ENCODE measurements at regions not wholly inside any gene's neighbourhood (a gene's known extent, or its start where the extent isn't known, plus 50 kb on each side); places are given as distances from the start of the nearest gene placed in this dataset.
"Not testable (repeated sequence)": the region's sequence is repeated elsewhere in the genome, so short reads cannot be mapped to it uniquely, and the experiment has no call there.

GRCh38 chr2:38461470-38461869, 84.4 kb upstream of the ATL2 start:
- DNase-seq (ENCODE audit: low spot score), result no peak
- POLR2A ChIA-PET (ENCODE audit: low non-redundant PET), result no interaction called here
- CTCF ChIA-PET, result no interaction called here
- peak overlapping the region; percentile 87 for H3K27ac ChIP-seq
- TF ChIP-seq CTCF (conservative IDR thresholded peaks at IDR 0.05; ENCODE audit: low read depth), result no peak

GRCh38 chr2:38460313-38460712, 83.2 kb upstream of the ATL2 start:
- DNase-seq (ENCODE audit: low spot score), result no peak
- ChIA-PET CTCF (no interaction called here), POLR2A (ENCODE audit: low non-redundant PET) (no interaction called here)
- TF ChIP-seq CTCF (conservative IDR thresholded peaks at IDR 0.05; ENCODE audit: low read depth), result no peak
- no peak overlapping the region for H3K27ac ChIP-seq

DNA sequence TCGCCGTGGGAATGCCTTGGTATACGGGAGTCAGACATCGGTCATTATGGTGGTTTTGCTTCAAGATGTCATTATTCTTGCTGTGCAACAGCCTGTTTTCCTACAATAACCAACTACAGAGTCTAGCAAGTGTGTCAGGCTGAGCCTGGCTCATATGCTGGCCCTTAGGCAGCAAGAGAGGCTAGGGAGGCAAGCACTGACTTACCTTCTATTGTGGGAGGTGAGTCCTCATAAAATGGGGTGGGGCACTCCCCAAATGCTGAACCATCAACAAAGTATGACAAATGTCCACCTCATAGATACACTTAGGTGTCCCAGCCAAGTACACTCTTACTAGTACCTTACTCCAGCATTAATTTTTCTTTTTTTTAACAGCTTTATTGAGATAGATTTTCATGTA, 77.0 kb upstream of the ATL2 start:
- no peak overlapping the region for H3K27ac ChIP-seq
- ChIA-PET CTCF (interaction anchor here (1.5 kb wide), 1 partner anchor 11 kb away, joined by 6 read pairs; no protein-coding TSS in a partner anchor), POLR2A (ENCODE audit: low non-redundant PET) (no interaction called here)
- DNase-seq (ENCODE audit: low spot score), result peak; percentile 42
- no peak for TF ChIP-seq CTCF (conservative IDR thresholded peaks at IDR 0.05; ENCODE audit: low read depth)

GRCh38 chr2:38451778-38452177, 74.7 kb upstream of the ATL2 start:
- POLR2A ChIA-PET (ENCODE audit: low non-redundant PET); DNase-seq (ENCODE audit: low spot score); H3K27ac ChIP-seq: not testable (repeated sequence)
- CTCF ChIA-PET, result interaction anchor here (0.7 to 1.2 kb wide), 2 partner anchors 12 to 237 kb away, joined by 3 to 7 read pairs; no protein-coding TSS in a partner anchor

DNA sequence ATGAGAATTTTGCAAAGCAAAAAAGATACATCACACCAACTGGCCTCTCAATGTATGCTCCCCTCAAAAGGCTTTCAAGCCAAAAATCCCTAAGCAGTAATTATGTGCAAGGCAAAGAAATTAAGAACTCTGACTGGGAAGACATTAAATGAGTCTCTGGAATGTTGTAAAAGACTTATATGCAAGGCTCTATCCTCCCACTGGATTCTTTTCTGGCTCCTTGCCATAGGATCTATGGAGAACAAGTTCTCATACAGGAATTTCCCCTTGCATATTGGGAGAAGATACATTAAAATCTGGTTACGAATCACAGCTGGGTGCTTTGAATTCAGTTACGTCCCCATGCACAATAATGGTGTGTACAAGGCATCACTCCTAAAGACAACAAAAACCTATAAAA, 73.4 kb upstream of the ATL2 start:
- no peak overlapping the region for H3K27ac ChIP-seq
- POLR2A ChIA-PET (ENCODE audit: low non-redundant PET), result no interaction called here
- CTCF ChIA-PET, result interaction anchor here (1.2 kb wide), 1 partner anchor 13 kb away, joined by 7 read pairs; no protein-coding TSS in a partner anchor
- no peak for TF ChIP-seq CTCF (conservative IDR thresholded peaks at IDR 0.05; ENCODE audit: low read depth)
- DNase-seq (ENCODE audit: low spot score), result no peak

- POLR2A ChIA-PET (ENCODE audit: low non-redundant PET), result no interaction called here
- CTCF ChIA-PET, result interaction anchor here (0.5 kb wide), 2 partner anchors 216 to 975 kb away, joined by 3 read pairs; no protein-coding TSS in a partner anchor
- H3K27ac ChIP-seq, result no peak overlapping the region
- TF ChIP-seq CTCF (conservative IDR thresholded peaks at IDR 0.05; ENCODE audit: low read depth), result no peak
- no peak for DNase-seq (ENCODE audit: low spot score)
These were observed 71.8 kb upstream of the ATL2 start for GRCh38 chr2:38448692-38449410.

DNA sequence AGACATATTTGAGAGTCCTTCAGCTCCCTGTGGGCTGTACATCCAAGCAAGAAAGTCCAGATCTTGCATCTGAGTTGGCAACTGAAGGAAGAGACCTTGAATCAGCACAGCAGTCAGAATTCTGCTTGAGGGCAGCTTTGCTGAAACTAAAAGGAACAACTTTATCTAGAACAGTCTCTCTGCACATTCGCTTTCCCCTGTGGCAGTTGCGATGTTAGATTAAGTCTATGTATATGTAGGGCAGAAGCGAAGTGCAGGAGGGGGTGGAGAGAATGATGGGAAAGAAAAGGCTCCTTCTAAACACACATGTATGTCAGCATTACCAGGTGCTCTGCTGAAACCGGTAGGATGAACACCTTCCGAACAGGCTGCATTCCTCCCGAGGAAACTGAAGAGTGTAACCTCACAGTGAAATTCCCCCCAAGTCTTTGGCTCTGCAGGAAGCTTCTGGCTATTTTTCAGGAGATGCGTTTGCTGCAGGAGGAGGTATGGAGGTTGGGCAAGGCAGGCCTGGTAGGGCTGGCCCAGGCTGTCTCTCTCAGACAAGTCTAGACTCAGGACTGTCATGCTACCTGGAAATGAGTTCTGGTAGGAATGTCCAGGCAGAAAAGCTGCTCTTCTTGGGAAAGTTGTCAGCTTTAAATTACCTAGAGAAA, 70.0 kb upstream of the ATL2 start:
- H3K27ac ChIP-seq, result peak overlapping the region; percentile 86
- peak; percentile 41 for DNase-seq (ENCODE audit: low spot score)
- CTCF ChIA-PET, result interaction anchor here (0.6 to 1.2 kb wide), 3 partner anchors 10 to 71 kb away, joined by 3 to 5 read pairs (median 4); no protein-coding TSS in a partner anchor
- no peak for TF ChIP-seq CTCF (conservative IDR thresholded peaks at IDR 0.05; ENCODE audit: low read depth)
- POLR2A ChIA-PET (ENCODE audit: low non-redundant PET), result no interaction called here

All from RWPE1 (cell line).